NCI-H1105 treated with DMSO at 0.1 percent for 48 hours (cell line): ENCODE measurements at regions not wholly inside any gene's neighbourhood (a gene's known extent, or its start where the extent isn't known, plus 50 kb on each side); places are given as distances from the start of the nearest gene placed in this dataset.

Source experiments
- DNase-seq: peaks from one replicate; lab custom pipeline; 2025; lab: John Stamatoyannopoulos, UW

DNA sequence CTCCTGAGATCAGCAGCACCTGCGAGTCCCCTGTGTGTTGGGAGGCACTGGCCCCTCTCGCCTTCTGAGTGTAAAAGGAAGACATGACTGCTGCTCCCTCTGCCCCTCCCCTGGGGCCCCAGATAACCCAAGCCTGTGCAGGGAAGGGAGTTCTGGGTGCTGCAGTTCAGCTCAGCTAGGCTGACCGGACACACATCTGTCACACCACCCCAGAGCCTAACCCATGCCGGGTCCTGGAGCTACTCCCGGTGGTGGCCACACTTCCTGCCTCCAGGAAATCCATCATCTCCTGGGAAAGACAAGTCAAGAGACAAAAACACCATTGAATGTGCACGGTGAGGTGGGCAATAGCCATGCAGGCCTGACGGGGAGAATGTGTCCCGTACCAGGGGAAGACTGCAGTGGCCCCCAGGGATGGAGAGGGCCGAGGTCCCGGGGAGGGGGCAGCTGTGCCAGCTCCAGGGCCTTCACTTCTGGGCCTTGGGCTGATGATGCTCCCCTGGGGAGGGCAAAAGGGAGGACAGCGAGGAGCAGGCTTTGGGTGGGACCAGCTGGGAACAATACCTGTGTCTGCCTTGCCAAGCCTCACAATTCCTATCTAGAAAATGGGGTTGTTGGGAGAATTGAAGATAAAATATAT is 210.6 kb downstream of the TFCP2L1 start:
- DNase-seq, result no peak

- DNase-seq, result peak; percentile 70
These were observed 209.9 kb downstream of the TFCP2L1 start for GRCh38 chr2:121075006-121075551.

DNA sequence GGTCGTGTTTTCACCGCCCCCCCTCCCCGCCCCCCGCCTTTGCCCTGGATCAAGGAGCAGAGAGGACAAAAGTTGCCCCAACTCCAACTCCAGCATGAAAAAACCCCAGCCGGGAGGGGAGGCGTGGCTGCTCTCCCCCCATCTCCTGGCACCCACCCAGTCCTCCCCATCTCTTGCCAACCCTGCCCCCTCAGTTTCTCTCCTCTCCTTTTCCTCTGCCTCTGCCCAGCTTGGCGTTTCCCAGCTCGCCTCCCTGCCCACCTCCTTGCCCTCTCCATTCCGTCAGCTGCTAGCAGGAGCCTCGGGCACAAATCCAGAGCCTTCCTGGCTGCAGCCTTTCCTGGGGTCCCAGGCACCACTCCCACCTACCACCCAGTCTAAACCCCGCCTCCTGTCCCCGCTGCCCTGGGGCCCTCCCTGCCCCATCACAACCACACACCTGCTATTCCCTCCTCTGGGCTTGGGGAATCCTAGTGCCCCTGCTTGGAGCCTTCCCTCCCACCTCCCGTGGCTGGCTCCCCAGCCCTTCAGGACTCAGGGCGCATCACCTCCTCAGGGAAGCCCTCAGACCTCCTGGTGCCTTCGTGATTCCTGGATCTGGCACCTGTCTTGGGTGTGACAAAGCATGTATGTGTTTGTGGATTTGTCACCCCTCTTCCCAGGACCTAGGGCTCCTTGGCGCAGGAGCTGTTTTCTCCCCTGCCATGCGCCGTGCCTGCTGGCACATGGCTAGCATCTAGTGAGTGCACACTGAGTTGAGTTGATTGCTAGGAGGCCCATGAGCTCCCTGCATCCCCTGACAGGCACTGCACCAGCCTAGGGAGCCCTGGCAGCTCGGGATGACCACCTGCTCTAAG is 209.1 kb downstream of the TFCP2L1 start:
- DNase-seq, result peak; percentile 61

DNA sequence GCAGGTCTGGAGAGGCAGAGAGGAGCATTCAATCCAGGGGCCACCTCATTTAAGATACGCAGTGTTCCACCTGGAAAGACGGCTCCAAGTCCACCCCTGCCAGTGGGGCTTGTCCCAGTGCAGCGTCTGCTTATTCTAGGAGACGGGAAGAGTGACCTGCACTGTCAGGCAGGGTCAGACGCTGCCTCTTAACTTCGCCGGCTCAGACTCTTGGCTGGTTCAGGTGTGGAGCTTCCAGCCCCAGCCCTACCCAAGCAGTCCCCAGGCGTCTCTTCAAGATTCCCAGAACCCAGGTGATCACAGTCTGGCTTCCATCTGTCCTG is 208.5 kb downstream of the TFCP2L1 start:
- no peak for DNase-seq

DNA sequence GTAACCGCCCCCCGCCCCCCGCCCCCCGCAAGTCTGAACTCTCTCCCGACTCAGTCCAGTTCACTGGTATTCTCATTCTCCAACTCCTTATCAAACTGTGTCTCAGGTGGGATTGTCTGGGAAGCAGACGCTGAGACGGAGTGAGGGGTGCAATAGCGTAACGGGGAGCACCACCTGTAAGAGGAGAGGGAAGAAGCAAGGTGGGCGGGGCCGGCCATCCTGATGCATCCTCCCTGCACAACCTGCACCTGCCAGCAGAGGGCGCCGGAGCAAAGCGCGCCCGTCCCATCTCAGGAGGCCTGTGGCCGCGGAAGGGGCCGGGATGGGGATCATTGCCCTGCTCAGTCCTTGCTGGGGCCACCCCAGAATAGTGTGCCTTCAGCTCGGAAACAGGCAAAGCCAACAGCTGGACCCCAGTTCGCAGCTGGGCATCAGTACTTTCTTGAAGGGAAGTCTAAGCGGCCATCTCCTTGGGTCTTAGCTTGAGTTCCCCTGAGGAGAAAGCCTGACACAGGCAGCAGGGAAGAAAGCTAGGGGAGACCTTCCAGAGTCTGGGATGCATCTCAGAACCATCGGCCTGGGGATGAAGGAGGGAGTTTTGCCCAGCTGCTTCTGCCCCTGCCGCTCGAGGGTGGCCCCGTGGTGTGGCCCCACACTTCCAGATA is 208.0 kb downstream of the TFCP2L1 start:
- peak; percentile 43 for DNase-seq

- no peak for DNase-seq
These were observed 206.1 kb downstream of the TFCP2L1 start for GRCh38 chr2:121078899-121079298.

DNA sequence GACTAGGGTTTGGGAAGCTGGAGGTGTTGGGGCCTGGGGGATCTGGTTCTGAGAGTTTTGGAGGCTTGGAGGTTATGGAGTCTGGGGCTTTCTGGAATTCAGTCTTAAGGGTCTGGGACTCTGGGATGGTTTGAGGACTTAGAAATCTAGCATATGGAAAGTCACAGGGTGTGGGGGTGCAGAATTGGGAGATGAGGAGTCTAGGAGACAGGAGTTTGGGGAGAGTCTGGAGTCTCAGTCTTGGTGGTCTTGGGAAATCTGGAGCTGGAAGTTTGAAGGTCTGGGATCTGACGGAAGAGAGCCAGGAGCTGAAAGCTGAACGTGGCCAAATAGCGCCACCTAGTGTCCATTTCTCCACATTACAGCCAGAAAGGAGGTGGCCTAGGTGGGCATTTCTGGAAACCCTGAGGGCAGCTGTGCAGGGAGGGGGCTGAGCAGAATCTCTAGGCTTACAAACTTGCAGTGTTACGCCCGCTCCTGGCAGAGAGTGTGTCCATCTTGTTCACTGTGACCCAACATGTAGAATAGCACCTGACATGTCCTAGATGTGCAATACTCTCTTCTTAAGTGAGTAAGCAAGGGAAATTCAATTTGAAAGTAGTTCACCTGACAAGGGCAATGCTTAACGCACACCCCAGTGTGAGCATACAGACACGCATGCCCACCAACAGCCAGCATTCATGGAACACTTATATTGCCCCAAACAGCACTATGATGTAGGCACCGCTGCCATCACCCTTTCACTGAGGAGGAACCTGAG is 204.8 kb downstream of the TFCP2L1 start:
- peak; percentile 43 for DNase-seq

GRCh38 chr2:121081701-121082100 is 203.3 kb downstream of the TFCP2L1 start:
- DNase-seq, result no peak

DNA sequence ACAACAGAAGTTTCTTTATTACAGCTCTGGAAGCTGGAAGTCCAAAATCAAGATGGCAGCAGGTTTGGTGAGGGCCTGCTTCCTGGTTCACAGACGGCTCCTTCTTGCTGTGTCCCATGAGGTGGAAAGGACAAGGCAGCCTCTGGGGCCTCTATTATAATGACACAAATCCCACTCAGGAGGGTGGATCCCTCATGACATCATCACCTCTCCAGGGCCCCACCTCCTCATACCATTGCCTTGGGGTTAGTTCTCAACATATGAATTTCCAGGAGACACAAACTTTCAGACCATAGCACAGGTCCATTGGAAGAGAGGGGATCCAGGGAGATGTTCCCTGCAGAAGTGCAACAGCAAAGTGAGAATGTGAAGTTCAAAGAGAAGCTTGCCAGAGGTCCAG is 202.8 kb downstream of the TFCP2L1 start:
- DNase-seq, result no peak

- no peak for DNase-seq
These were observed 200.8 kb downstream of the TFCP2L1 start for GRCh38 chr2:121084130-121084680.

DNA sequence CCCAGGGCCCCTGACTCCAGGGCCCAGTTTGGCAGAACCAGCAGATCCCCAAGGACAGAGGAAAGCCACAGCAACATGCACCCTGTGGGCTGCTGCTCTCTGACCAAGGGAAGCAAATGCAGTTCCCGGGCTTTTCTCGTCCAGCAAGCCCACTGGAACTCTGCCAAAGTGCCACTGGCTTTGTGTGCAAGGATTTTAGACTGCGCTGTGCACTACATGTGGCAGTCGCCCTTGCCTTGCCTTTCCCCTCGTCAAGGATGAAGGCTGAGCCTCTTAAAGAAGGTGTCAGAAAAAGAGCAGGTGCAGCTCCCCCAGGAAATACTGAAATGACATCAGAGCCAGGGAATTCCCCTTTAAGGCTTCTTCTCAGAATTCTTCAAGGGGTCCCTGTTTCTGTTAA is 199.2 kb downstream of the TFCP2L1 start:
- no peak for DNase-seq

GRCh38 chr2:121086450-121086849 is 198.6 kb downstream of the TFCP2L1 start:
- no peak for DNase-seq

GRCh38 chr2:121087117-121087516 is 197.9 kb downstream of the TFCP2L1 start:
- no peak for DNase-seq

DNA sequence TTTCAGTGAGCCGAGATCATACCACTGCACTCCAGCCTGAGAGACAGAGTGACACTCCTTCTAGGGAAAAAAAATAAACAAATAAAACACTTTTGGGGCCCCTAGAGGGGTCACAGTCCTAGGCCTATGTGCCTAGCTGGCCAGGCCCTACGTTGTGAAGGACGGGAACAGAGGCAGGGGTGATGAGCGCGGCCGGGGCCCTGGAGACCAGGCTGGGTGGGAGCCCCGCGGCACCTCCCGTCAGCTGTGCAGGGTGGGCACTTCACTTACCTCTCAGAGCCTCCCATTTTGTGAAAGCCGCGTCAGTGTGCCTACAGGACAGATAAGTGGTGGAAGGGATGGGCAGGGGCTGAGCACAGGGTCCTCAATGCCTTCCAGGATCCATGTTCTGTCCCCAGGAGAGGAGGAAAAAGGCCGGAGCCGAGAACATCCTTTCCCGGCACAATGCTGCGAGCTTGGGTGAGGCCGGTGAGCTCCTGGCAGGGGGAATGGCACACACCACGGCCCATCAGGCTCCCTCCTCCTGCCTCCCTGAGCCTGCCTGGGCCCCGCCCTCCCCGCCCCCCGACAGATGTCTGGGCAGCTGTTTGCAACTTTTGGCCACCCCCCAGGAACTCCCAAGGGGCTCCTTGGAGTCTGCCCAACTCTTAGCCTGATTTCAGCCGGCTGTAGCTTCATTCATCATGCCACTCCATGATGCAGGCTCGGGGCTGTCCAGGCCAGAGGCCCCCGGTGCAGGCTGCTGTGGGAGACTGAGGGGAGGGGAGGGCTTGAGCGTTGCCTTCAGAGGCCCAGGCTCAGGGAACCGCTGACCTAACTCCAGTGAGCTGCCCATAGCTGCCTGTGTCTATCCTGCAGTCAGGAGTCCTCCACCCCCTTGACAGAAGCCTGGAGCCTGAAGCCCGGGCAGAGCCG is 196.5 kb downstream of the TFCP2L1 start:
- peak; percentile 55 for DNase-seq

- DNase-seq, result no peak
These were observed 195.9 kb downstream of the TFCP2L1 start for GRCh38 chr2:121089166-121089510.

GRCh38 chr2:121090088-121090715 is 194.8 kb downstream of the TFCP2L1 start:
- DNase-seq, result no peak

- no peak for DNase-seq
These were observed 192.9 kb downstream of the TFCP2L1 start for GRCh38 chr2:121092095-121092494.

DNA sequence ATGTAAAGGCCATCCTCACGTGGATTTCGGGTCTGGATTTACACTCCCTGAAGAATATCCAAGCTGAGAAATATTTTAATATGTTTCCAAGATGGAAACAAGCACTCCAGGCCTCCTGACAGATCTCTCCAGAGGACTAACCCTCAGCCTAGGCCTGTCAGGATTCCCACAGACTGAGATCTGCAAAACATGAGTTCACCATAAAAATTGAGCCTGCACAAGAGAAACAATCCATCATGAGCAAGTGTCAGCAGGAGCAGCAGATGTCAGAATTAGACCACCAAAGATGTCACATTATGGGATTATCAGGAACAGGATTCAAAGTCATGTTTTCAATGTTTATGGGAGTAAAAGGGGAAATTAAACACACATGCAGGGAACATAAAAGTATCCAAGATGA is 191.3 kb downstream of the TFCP2L1 start:
- DNase-seq, result no peak

- no peak for DNase-seq
These were observed 190.9 kb downstream of the TFCP2L1 start for GRCh38 chr2:121094101-121094500.

DNA sequence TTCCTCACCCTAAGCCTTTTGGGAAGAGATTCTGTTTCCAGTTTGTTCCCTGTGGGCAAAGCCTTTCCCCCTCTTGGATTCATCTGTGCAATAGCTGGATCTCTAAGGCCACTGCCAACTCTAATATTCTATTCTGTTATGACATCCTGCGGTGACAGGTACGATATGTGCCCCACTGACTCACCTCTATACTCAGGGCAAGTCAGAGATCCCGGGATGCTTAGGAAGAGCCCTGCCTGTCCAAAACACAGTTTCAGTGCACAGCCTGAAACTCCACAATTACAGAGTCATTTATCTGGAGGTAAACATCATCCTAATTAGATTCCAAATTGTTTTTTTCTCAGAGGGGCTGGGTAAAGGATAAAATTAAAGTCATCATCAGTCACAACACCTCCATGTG is 190.2 kb downstream of the TFCP2L1 start:
- DNase-seq, result no peak
